ENCODE measurements at regions not wholly inside any gene's neighbourhood (a gene's known extent, or its start where the extent isn't known, plus 50 kb on each side); places are given as distances from the start of the nearest gene placed in this dataset.

DNA sequence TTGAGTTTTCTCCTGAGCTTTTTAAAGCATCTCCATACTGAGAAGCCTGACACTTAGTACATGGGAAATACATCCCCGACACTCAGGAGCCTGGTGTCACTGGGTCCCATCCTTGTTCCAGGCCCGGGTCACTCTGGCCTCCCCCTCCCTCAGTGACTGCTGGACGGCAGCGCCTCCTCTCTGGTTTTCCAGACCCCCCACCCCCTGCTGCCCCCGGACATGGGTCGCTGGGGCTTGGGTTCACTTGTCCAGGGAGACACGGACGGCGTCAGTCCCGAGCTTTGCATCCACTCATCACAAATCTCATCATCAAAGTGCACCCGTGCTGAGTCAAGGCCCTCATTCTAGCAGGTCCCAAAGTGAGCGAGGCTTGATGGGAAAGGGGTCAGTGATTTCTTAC, 243.0 kb downstream of the IRX2 start:
- no peak for TF ChIP-seq EZH2 (IDR thresholded peaks at IDR 0.05; ENCODE audit: borderline replicate concordance, insufficient read depth, low read length, poor library complexity, severe bottlenecking)
- TF ChIP-seq, protein P1, sequence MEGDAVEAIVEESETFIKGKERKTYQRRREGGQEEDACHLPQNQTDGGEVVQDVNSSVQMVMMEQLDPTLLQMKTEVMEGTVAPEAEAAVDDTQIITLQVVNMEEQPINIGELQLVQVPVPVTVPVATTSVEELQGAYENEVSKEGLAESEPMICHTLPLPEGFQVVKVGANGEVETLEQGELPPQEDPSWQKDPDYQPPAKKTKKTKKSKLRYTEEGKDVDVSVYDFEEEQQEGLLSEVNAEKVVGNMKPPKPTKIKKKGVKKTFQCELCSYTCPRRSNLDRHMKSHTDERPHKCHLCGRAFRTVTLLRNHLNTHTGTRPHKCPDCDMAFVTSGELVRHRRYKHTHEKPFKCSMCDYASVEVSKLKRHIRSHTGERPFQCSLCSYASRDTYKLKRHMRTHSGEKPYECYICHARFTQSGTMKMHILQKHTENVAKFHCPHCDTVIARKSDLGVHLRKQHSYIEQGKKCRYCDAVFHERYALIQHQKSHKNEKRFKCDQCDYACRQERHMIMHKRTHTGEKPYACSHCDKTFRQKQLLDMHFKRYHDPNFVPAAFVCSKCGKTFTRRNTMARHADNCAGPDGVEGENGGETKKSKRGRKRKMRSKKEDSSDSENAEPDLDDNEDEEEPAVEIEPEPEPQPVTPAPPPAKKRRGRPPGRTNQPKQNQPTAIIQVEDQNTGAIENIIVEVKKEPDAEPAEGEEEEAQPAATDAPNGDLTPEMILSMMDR (IDR thresholded peaks at IDR 0.05; ENCODE audit: poor library complexity, severe bottlenecking): no peak
- no peak for TF ChIP-seq RAD21 (conservative IDR thresholded peaks at IDR 0.05)

Data from neural cell (in vitro differentiated cells).